Body of pancreas (tissue), 4 donors: ENCODE measurements at regions not wholly inside any gene's neighbourhood (a gene's known extent, or its start where the extent isn't known, plus 50 kb on each side); places are given as distances from the start of the nearest gene placed in this dataset.

Experiments
- ATAC-seq: fragments of 150-250 bp; one replicate; pipeline ENCODE4 v1.9.1; 2016
- DNase-seq, 4 donors: peaks; one replicate each; pipeline ENCODE4 v3.0.0-alpha.2; 2019
- H3K27ac ChIP-seq, 4 donors: fragments of 200-600 bp; sonication (generic); 1 replicate in 3 of 4; 2 replicates in 1 of 4; pipeline versions ENCODE4 v1.5.1 to v1.6.1; 2016 to 2019; ENCODE audit warnings: mild to moderate bottlenecking in 1 of 4, mixed read lengths in 1 of 4, moderate library complexity in 1 of 4
- H3K27me3 ChIP-seq, 2 donors: fragments of 200-600 bp; sonication (generic); one replicate each; pipeline ENCODE4 v1.6.0; 2016; ENCODE audit warnings: mild to moderate bottlenecking in 1 of 2
- H3K36me3 ChIP-seq, 2 donors: fragments of 200-600 bp; sonication (generic); replicated peaks in 1 of 2; 2 replicates each; pipeline ENCODE4 v1.5.1; 2016; ENCODE audit warnings: low read depth in 2 of 2; ENCODE audit not compliant: insufficient read depth in 1 of 2
- H3K4me1 ChIP-seq: fragments of 200-600 bp; sonication (generic); one replicate; pipeline ENCODE4 v1.6.0; 2016
- H3K4me3 ChIP-seq, 2 donors: fragments of 200-600 bp; sonication (generic); 1 replicate in 1 of 2; 2 replicates in 1 of 2; pipeline ENCODE4 v1.5.1; 2016 to 2019
- H3K9me3 ChIP-seq, 3 donors: fragments of 200-600 bp; sonication (generic); 1 replicate in 2 of 3; 2 replicates in 1 of 3; pipeline ENCODE4 v1.5.1; 2016
- CTCF ChIP-seq, 7 experiments: fragments of 450-650 bp in 4 of 7; fragments of 200-600 bp in 3 of 7; sonication (generic) in 3 of 7; IDR thresholded peaks; one replicate each; pipeline ENCODE4 v1.5.1; 2016 to 2019; ENCODE audit warnings: antibody characterized with exemption in 7 of 7
- POLR2A ChIP-seq, 3 donors: fragments of 450-650 bp; IDR thresholded peaks; one replicate each; pipeline ENCODE4 v1.6.1; 2016; ENCODE audit warnings: antibody characterized with exemption in 3 of 3, mild to moderate bottlenecking in 2 of 3
- WGBS, 2 donors: methylation state at CpG; one replicate each; pipeline ENCODE4 v1.1.5; 2017; 5-methylcytosine and 5-hydroxymethylcytosine counted together
- intact Hi-C: fragments of 100-400 bp; cut with DNase I; formaldehyde crosslinking; loops from one replicate; pipeline ENCODE4 v1.15.1; 2023

GRCh38 chr2:40043641-40044040 is 264.6 kb upstream of the THUMPD2 start:
- DNase-seq, result no peak

GRCh38 chr2:40043191-40043590 is 264.1 kb upstream of the THUMPD2 start:
- 63 to 67% methylated on average over 4 of the region's 4 CpGs for WGBS, 2 donors
- DNase-seq, result no peak
- no peaks in the 10 kb centered on the region for H3K36me3 ChIP-seq

More at GRCh38 chr2:40043641-40044040, 264.6 kb upstream of the THUMPD2 start:
- 40 to 41% methylated on average over 5 of the region's 5 CpGs for WGBS, 2 donors
- no peaks in the 10 kb centered on the region for H3K4me1 ChIP-seq
- no peaks in the 10 kb centered on the region for H3K9me3 ChIP-seq
- H3K4me3 ChIP-seq, result no peak overlapping the region
- TF ChIP-seq POLR2A (IDR thresholded peaks at IDR 0.05) (no peak), CTCF (IDR thresholded peaks at IDR 0.05) (no peak)
- H3K27ac ChIP-seq, result no peak overlapping the region
- no peaks in the 10 kb centered on the region for H3K36me3 ChIP-seq
- no peak for ATAC-seq
- intact Hi-C loops, result no loop called here
- H3K27me3 ChIP-seq, result no peaks in the 10 kb centered on the region

GRCh38 chr2:40041422-40042382 is 262.6 kb upstream of the THUMPD2 start:
- DNase-seq, result peak in 1 of 4 donors; percentile 15

More at GRCh38 chr2:40043191-40043590, 264.1 kb upstream of the THUMPD2 start:
- Histone ChIP-seq H3K9me3 (no peaks in the 10 kb centered on the region), H3K4me1 (no peaks in the 10 kb centered on the region), H3K27me3 (no peaks in the 10 kb centered on the region), H3K27ac (no peak overlapping the region), H3K4me3 (no peak overlapping the region)
- intact Hi-C loops, result no loop called here
- TF ChIP-seq CTCF (IDR thresholded peaks at IDR 0.05) (no peak), POLR2A (IDR thresholded peaks at IDR 0.05) (no peak)
- ATAC-seq, result no peak

GRCh38 chr2:40039549-40039948 is 260.5 kb upstream of the THUMPD2 start:
- no peak for TF ChIP-seq POLR2A (IDR thresholded peaks at IDR 0.05)
- TF ChIP-seq CTCF (IDR thresholded peaks at IDR 0.05), result no peak
- no peak overlapping the region for H3K27ac ChIP-seq
- no peaks in the 10 kb centered on the region for H3K4me1 ChIP-seq
- ATAC-seq (no peak), DNase-seq (no peak)
- no peaks in the 10 kb centered on the region for H3K36me3 ChIP-seq
- H3K4me3 ChIP-seq, result no peak overlapping the region
- H3K27me3 ChIP-seq, result no peaks in the 10 kb centered on the region
- H3K9me3 ChIP-seq, result no peaks in the 10 kb centered on the region
- intact Hi-C loops, result no loop called here

More at GRCh38 chr2:40041422-40042382, 262.6 kb upstream of the THUMPD2 start:
- Histone ChIP-seq H3K4me1 (no peaks in the 10 kb centered on the region), H3K27me3 (no peaks in the 10 kb centered on the region), H3K4me3 (no peak overlapping the region), H3K9me3 (no peaks in the 10 kb centered on the region), H3K27ac (no peak overlapping the region), H3K36me3 (no peaks in the 10 kb centered on the region)
- ATAC-seq, result no peak
- intact Hi-C loops, result no loop called here
- TF ChIP-seq POLR2A (IDR thresholded peaks at IDR 0.05), result no peak
- TF ChIP-seq CTCF (IDR thresholded peaks at IDR 0.05), result no peak
- 41 to 44% methylated on average over 6 of the region's 6 CpGs for WGBS, 2 donors
